Activated CD4-positive, alpha-beta T cell treated with anti-CD3 and anti-CD28 coated beads, Interleukin-2, amount 50 U/mL, for 1 hour (primary cell): ENCODE measurements at regions not wholly inside any gene's neighbourhood (a gene's known extent, or its start where the extent isn't known, plus 50 kb on each side); places are given as distances from the start of the nearest gene placed in this dataset.
"Not testable (repeated sequence)": the region's sequence is repeated elsewhere in the genome, so short reads cannot be mapped to it uniquely, and the experiment has no call there.

ENCODE experiments used
- DNase-seq: peaks from one replicate; pipeline ENCODE4 v3.0.0-alpha.2; 2020

- DNase-seq: no peak
Measured at GRCh38 chr9:108762348-108763055, 93.3 kb downstream of the ACTL7B start.

GRCh38 chr9:108761655-108762347 lies 94.0 kb downstream of the ACTL7B start:
- peak; percentile 3 for DNase-seq

GRCh38 chr9:108760841-108761240 lies 94.9 kb downstream of the ACTL7B start:
- no peak for DNase-seq

GRCh38 chr9:108759835-108760234 lies 96.0 kb downstream of the ACTL7B start:
- DNase-seq: no peak

- DNase-seq: no peak
Measured at GRCh38 chr9:108759399-108759798, 96.4 kb downstream of the ACTL7B start.

GRCh38 chr9:108756746-108757490 lies 98.9 kb downstream of the ACTL7B start:
- DNase-seq: no peak

- no peak for DNase-seq
Measured at GRCh38 chr9:108755979-108756378, 99.8 kb downstream of the ACTL7B start.

GRCh38 chr9:108751369-108751768 lies 104.4 kb downstream of the ACTL7B start:
- DNase-seq: no peak

- no peak for DNase-seq
Measured at GRCh38 chr9:108750661-108751215, 105.0 kb downstream of the ACTL7B start.

GRCh38 chr9:108748776-108749175 lies 107.0 kb downstream of the ACTL7B start:
- DNase-seq: no peak

GRCh38 chr9:108746864-108747263 lies 108.9 kb downstream of the ACTL7B start:
- DNase-seq: no peak

GRCh38 chr9:108746001-108746400 lies 109.8 kb downstream of the ACTL7B start:
- no peak for DNase-seq

- no peak for DNase-seq
Measured at GRCh38 chr9:108744641-108745040, 111.1 kb downstream of the ACTL7B start.

- no peak for DNase-seq
Measured at GRCh38 chr9:108743901-108744371, 111.8 kb downstream of the ACTL7B start.

GRCh38 chr9:108743416-108743815 lies 112.4 kb downstream of the ACTL7B start:
- DNase-seq: no peak

- DNase-seq: no peak
Measured at GRCh38 chr9:108742191-108742590, 113.6 kb downstream of the ACTL7B start.

GRCh38 chr9:108731292-108731691 lies 124.5 kb downstream of the ACTL7B start:
- not testable (repeated sequence) for DNase-seq

GRCh38 chr9:108727580-108728111 lies 128.1 kb downstream of the ACTL7B start:
- no peak for DNase-seq

- DNase-seq: no peak
Measured at GRCh38 chr9:108724652-108725051, 131.1 kb downstream of the ACTL7B start.

- no peak for DNase-seq
Measured at GRCh38 chr9:108724122-108724521, 131.7 kb downstream of the ACTL7B start.

GRCh38 chr9:108722396-108722795 lies 133.4 kb downstream of the ACTL7B start:
- DNase-seq: no peak

- DNase-seq: no peak
Measured at GRCh38 chr9:108720191-108720642, 135.6 kb downstream of the ACTL7B start.

GRCh38 chr9:108710424-108710823 lies 145.4 kb downstream of the ACTL7B start:
- no peak for DNase-seq
